H1 (cell line): ENCODE measurements at regions not wholly inside any gene's neighbourhood (a gene's known extent, or its start where the extent isn't known, plus 50 kb on each side); places are given as distances from the start of the nearest gene placed in this dataset.

Experiments used
- CTCF ChIA-PET: fragments of 300-600 bp; sonication (Branson Sonifier 250); formaldehyde crosslinking; loops from one replicate; lab custom pipeline; 2021; ENCODE audit not compliant: partially characterized antibody; lab: Charles Lee
- POLR2A ChIA-PET: fragments of 300-600 bp; sonication (Branson Sonifier 250); formaldehyde crosslinking; loops from one replicate; lab custom pipeline; 2021; ENCODE audit warnings: inconsistent platforms; ENCODE audit not compliant: partially characterized antibody; lab: Charles Lee
- DNase-seq, 2 experiments: peaks; one replicate each; pipeline versions ENCODE4 v3.0.0 to v3.0.0-alpha.2; 2010 to 2022; ENCODE audit warnings: low spot score in 2 of 2, low read depth in 1 of 2, mixed read lengths in 1 of 2
- FAIRE-seq: peaks from 2 replicates; lab custom pipeline; 2011; peaks lifted over from hg19 to GRCh38; lab: Jason Lieb, UNC
- H2AFZ ChIP-seq: 2 replicates; pipeline ENCODE4 v1.8.1; 2012; ENCODE audit warnings: low read length, inconsistent platforms
- H2AK5ac ChIP-seq: 2 replicates; pipeline ENCODE4 v1.6.1; 2013; ENCODE audit warnings: low read depth, low read length
- H2BK120ac ChIP-seq: replicated peaks from 2 replicates; pipeline ENCODE3; 2013; ENCODE audit warnings: low read depth, low read length, inconsistent platforms
- H2BK12ac ChIP-seq: 2 replicates; pipeline ENCODE4 v1.6.1; 2013; ENCODE audit warnings: low read depth, low read length
- H2BK15ac ChIP-seq: 2 replicates; pipeline ENCODE4 v1.6.1; 2013; ENCODE audit warnings: low read length
- H2BK20ac ChIP-seq: 2 replicates; pipeline ENCODE4 v1.6.1; 2013; ENCODE audit warnings: low read length
- H2BK5ac ChIP-seq: 2 replicates; pipeline ENCODE4 v1.6.1; 2013; ENCODE audit warnings: low read depth, low read length
- H3K14ac ChIP-seq: 2 replicates; pipeline ENCODE4 v1.6.1; 2013; ENCODE audit warnings: inconsistent platforms; ENCODE audit not compliant: insufficient read length
- H3K18ac ChIP-seq: 2 replicates; pipeline ENCODE4 v1.6.1; 2013; ENCODE audit warnings: low read length; ENCODE audit errors: extremely low read depth
- H3K23ac ChIP-seq: 2 replicates; pipeline ENCODE4 v1.6.1; 2013; ENCODE audit warnings: inconsistent platforms; ENCODE audit not compliant: insufficient read length
- H3K23me2 ChIP-seq: 2 replicates; pipeline ENCODE4 v1.6.1; 2013; ENCODE audit warnings: low read depth, low read length
- H3K27ac ChIP-seq: 2 replicates; pipeline ENCODE4 v1.6.1; 2011; ENCODE audit warnings: low read depth, low read length, inconsistent platforms
- H3K27me3 ChIP-seq, 4 experiments: replicated peaks in 1 of 4; 1 replicate in 1 of 4; 2 replicates in 3 of 4; pipeline versions ENCODE4 v1.6.1 to v1.8.1; 2011 to 2013; ENCODE audit warnings: low read length in 3 of 4, mild to moderate bottlenecking in 3 of 4, inconsistent platforms in 2 of 4, mixed read lengths in 2 of 4, moderate library complexity in 1 of 4; ENCODE audit not compliant: control insufficient read depth in 3 of 4, insufficient read depth in 3 of 4; ENCODE audit errors: extremely low read depth in 1 of 4
- H3K36me3 ChIP-seq, 4 experiments: 2 replicates each; pipeline versions ENCODE4 v1.6.1 to v1.8.1; 2011 to 2013; ENCODE audit warnings: mild to moderate bottlenecking in 4 of 4, low read length in 3 of 4, moderate library complexity in 2 of 4, control low read depth in 1 of 4, inconsistent platforms in 1 of 4; ENCODE audit not compliant: insufficient read depth in 4 of 4, control insufficient read depth in 2 of 4
- H3K4ac ChIP-seq: replicated peaks from 2 replicates; pipeline ENCODE3; 2013; ENCODE audit warnings: low read length, low read depth, mixed read lengths, inconsistent platforms; ENCODE audit not compliant: insufficient read length
- H3K4me1 ChIP-seq, 4 experiments: replicated peaks in 1 of 4; 1 replicate in 1 of 4; 2 replicates in 3 of 4; pipeline versions ENCODE4 v1.6.1 to v1.8.1; 2011 to 2013; ENCODE audit warnings: low read length in 3 of 4, inconsistent platforms in 2 of 4, mixed read lengths in 1 of 4; ENCODE audit not compliant: insufficient read depth in 4 of 4, control insufficient read depth in 3 of 4
- H3K4me2 ChIP-seq, 2 experiments: 2 replicates each; pipeline versions ENCODE4 v1.6.1 to v1.8.1; 2011 to 2013; ENCODE audit warnings: low read depth in 2 of 2, low read length in 2 of 2, control low read depth in 1 of 2, inconsistent platforms in 1 of 2, mild to moderate bottlenecking in 1 of 2; ENCODE audit not compliant: insufficient read depth in 1 of 2
- H3K4me3 ChIP-seq, 4 experiments: fragments of 200-600, 300-600 bp in 1 of 4; sonication (generic), shearing (Covaris generic), sonication (Bioruptor Twin) in 1 of 4; 2 replicates each; pipeline versions ENCODE4 v1.5.1 to v1.8.1; 2011 to 2016; ENCODE audit warnings: low read length in 4 of 4, low read depth in 3 of 4, control low read depth in 2 of 4, inconsistent platforms in 2 of 4, mild to moderate bottlenecking in 2 of 4, mixed read lengths in 1 of 4, moderate library complexity in 1 of 4; ENCODE audit not compliant: insufficient read depth in 2 of 4; ENCODE audit errors: extremely low read depth in 1 of 4
- H3K56ac ChIP-seq: replicated peaks from 2 replicates; pipeline ENCODE3; 2013; ENCODE audit warnings: low read depth, mild to moderate bottlenecking, mixed read lengths, low read length, inconsistent platforms; ENCODE audit not compliant: insufficient read length
- H3K79me1 ChIP-seq: 2 replicates; pipeline ENCODE4 v1.6.1; 2013; ENCODE audit warnings: low read depth, low read length, control low read depth
- H3K79me2 ChIP-seq, 2 experiments: 2 replicates each; pipeline versions ENCODE4 v1.6.1 to v1.8.1; 2012 to 2013; ENCODE audit warnings: low read length in 2 of 2, mild to moderate bottlenecking in 2 of 2, inconsistent platforms in 1 of 2; ENCODE audit not compliant: insufficient read depth in 2 of 2, control insufficient read depth in 1 of 2
- H3K9ac ChIP-seq, 4 experiments: replicated peaks in 1 of 4; 1 replicate in 1 of 4; 2 replicates in 3 of 4; pipeline versions ENCODE4 v1.6.1 to v1.8.1; 2011 to 2013; ENCODE audit warnings: low read depth in 3 of 4, low read length in 3 of 4, control low read depth in 2 of 4, mild to moderate bottlenecking in 2 of 4, moderate library complexity in 2 of 4, inconsistent platforms in 1 of 4; ENCODE audit errors: extremely low read depth in 1 of 4
- H3K9me3 ChIP-seq, 2 experiments: 2 replicates each; pipeline versions ENCODE4 v1.6.1 to v1.8.1; 2012 to 2013; ENCODE audit warnings: mild to moderate bottlenecking in 2 of 2, moderate library complexity in 2 of 2, control low read depth in 1 of 2, inconsistent platforms in 1 of 2, low read depth in 1 of 2, low read length in 1 of 2, mixed read lengths in 1 of 2; ENCODE audit not compliant: insufficient read depth in 2 of 2
- H4K20me1 ChIP-seq, 2 experiments: replicated peaks in 1 of 2; 2 replicates each; pipeline versions ENCODE3 to v1.8.1; 2011 to 2013; ENCODE audit warnings: inconsistent platforms in 2 of 2, low read length in 2 of 2, mild to moderate bottlenecking in 1 of 2; ENCODE audit not compliant: insufficient read depth in 2 of 2, control insufficient read depth in 1 of 2
- H4K5ac ChIP-seq: 2 replicates; pipeline ENCODE4 v1.6.1; 2013; ENCODE audit warnings: low read length, low read depth, mixed read lengths, inconsistent platforms; ENCODE audit not compliant: insufficient read length
- H4K8ac ChIP-seq: 2 replicates; pipeline ENCODE4 v1.8.0; 2013; ENCODE audit warnings: mild to moderate bottlenecking, moderate library complexity, low read length, inconsistent platforms; ENCODE audit not compliant: insufficient read depth; ENCODE audit errors: extremely low read depth
- H4K91ac ChIP-seq: replicated peaks from 2 replicates; pipeline ENCODE3; 2013; ENCODE audit warnings: low read length, mixed read lengths, inconsistent platforms; ENCODE audit not compliant: insufficient read length
- BACH1 ChIP-seq: IDR thresholded peaks from 2 replicates; pipeline ENCODE4 v1.6.1; 2012; ENCODE audit warnings: low read length, improper control_type of control experiment
- CTCF ChIP-seq, 3 experiments: IDR thresholded peaks; 1 replicate in 2 of 3; 2 replicates in 1 of 3; pipeline versions ENCODE4 v1.5.1 to v1.6.1; 2011; ENCODE audit warnings: low read length in 3 of 3, mild to moderate bottlenecking in 3 of 3, inconsistent platforms in 2 of 3, low read depth in 1 of 3, moderate library complexity in 1 of 3; ENCODE audit not compliant: insufficient read depth in 1 of 3; ENCODE audit errors: control extremely low read depth in 1 of 3
- EGR1 ChIP-seq: IDR thresholded peaks from 2 replicates; pipeline ENCODE4 v1.6.1; 2011; ENCODE audit warnings: low read depth, low read length, borderline replicate concordance
- RFX5 ChIP-seq: IDR thresholded peaks from 2 replicates; pipeline ENCODE4 v1.6.1; 2011; ENCODE audit warnings: low read depth, low read length, improper control_type of control experiment, borderline replicate concordance
- WGBS, 2 experiments: shearing (Covaris generic) in 1 of 2; methylation state at CpG; one replicate each; pipeline versions ENCODE4 v1.1.6 to v1.1.7; 2013 to 2015; ENCODE audit warnings: low lambda C conversion rate in 2 of 2, mixed read lengths in 2 of 2, inconsistent platforms in 1 of 2, low coverage in 1 of 2, missing lambda C conversion rate in 1 of 2; ENCODE audit not compliant: insufficient replicate concordance in 2 of 2, insufficient coverage in 1 of 2, insufficient read length in 1 of 2; ENCODE audit errors: extremely low coverage in 1 of 2, missing lambda C conversion rate in 1 of 2; 5-methylcytosine and 5-hydroxymethylcytosine counted together

GRCh38 chr6:101015541-101015940 lies 134.4 kb upstream of the ASCC3 start:
- Histone ChIP-seq H4K91ac (no peak overlapping the region), H3K4me2 (no peak overlapping the region), H2BK12ac (no peak overlapping the region), H3K36me3 (no peaks in the 10 kb centered on the region), H3K79me2 (no peaks in the 10 kb centered on the region), H3K23ac (no peak overlapping the region), H2BK120ac (no peak overlapping the region), H2BK15ac (no peak overlapping the region), H4K20me1 (no peaks in the 10 kb centered on the region), H3K27me3 (no peaks in the 10 kb centered on the region), H2BK5ac (no peak overlapping the region), H3K4me1 (no peaks in the 10 kb centered on the region), H3K56ac (no peak overlapping the region), H2BK20ac (no peak overlapping the region), H3K18ac (no peak overlapping the region), H3K9ac (no peak overlapping the region), H3K9me3 (no peaks in the 10 kb centered on the region), H4K8ac (no peak overlapping the region), H3K79me1 (no peaks in the 10 kb centered on the region), H2AK5ac (no peak overlapping the region), H3K4me3 (no peak overlapping the region), H3K27ac (no peak overlapping the region), H3K14ac (no peak overlapping the region), H3K4ac (no peak overlapping the region), H3K23me2 (no peaks in the 10 kb centered on the region), H2AFZ (no peak overlapping the region), H4K5ac (no peak overlapping the region)
- ChIA-PET POLR2A (no interaction called here), CTCF (no interaction called here)
- FAIRE-seq: no peak
- 96% methylated on average over 1 of the region's 1 CpG; no CpG with 5 or more reads in 1 of the 2 experiments for WGBS, 2 experiments
- DNase-seq: no peak
- TF ChIP-seq EGR1 (no peak), BACH1 (no peak), RFX5 (no peak), CTCF (IDR thresholded peaks at IDR 0.05; ENCODE audit: control extremely low read depth in 1 of 3, insufficient read depth in 1 of 3, low read depth in 1 of 3, low read length in 3 of 3) (no peak)
